KOPT-K1 (cell line): ENCODE measurements at regions not wholly inside any gene's neighbourhood (a gene's known extent, or its start where the extent isn't known, plus 50 kb on each side); places are given as distances from the start of the nearest gene placed in this dataset.

ENCODE experiments used
- H3K27ac ChIP-seq: fragments of 200-600 bp; sonication (generic); 2 replicates; pipeline ENCODE4 v1.5.1; 2016; ENCODE audit warnings: antibody characterized with exemption, mild to moderate bottlenecking, low read depth, low read length; ENCODE audit not compliant: poor library complexity, severe bottlenecking
- H3K36me3 ChIP-seq: fragments of 200-600 bp; sonication (generic); 2 replicates; pipeline ENCODE4 v1.5.1; 2017; ENCODE audit warnings: antibody characterized with exemption, mild to moderate bottlenecking, low read length, moderate library complexity; ENCODE audit not compliant: insufficient read depth
- H3K9me3 ChIP-seq: fragments of 200-600 bp; sonication (generic); 2 replicates; pipeline ENCODE4 v1.5.1; 2017; ENCODE audit warnings: antibody characterized with exemption, low read length, mild to moderate bottlenecking; ENCODE audit not compliant: insufficient read depth, poor library complexity, severe bottlenecking

GRCh38 chr11:135075740-135076139 lies 663.7 kb upstream of the B3GAT1 start:
- Histone ChIP-seq H3K9me3 (peaks cover 11% of the 10 kb centered on the region), H3K36me3 (no peaks in the 10 kb centered on the region), H3K27ac (no peak overlapping the region)

GRCh38 chr11:135074397-135074998 lies 662.5 kb upstream of the B3GAT1 start:
- H3K36me3 ChIP-seq = no peaks in the 10 kb centered on the region

GRCh38 chr11:135073870-135074269 lies 661.8 kb upstream of the B3GAT1 start:
- Histone ChIP-seq H3K9me3 (peaks cover 11% of the 10 kb centered on the region), H3K36me3 (no peaks in the 10 kb centered on the region), H3K27ac (no peak overlapping the region)

More at GRCh38 chr11:135074397-135074998, 662.5 kb upstream of the B3GAT1 start:
- H3K9me3 ChIP-seq = peaks cover 11% of the 10 kb centered on the region
- H3K27ac ChIP-seq = no peak overlapping the region

GRCh38 chr11:135073381-135073780 lies 661.3 kb upstream of the B3GAT1 start:
- Histone ChIP-seq H3K36me3 (no peaks in the 10 kb centered on the region), H3K27ac (no peak overlapping the region), H3K9me3 (peaks cover 11% of the 10 kb centered on the region)

- Histone ChIP-seq H3K27ac (no peak overlapping the region), H3K36me3 (no peaks in the 10 kb centered on the region), H3K9me3 (no peaks in the 10 kb centered on the region)
Observed at GRCh38 chr11:135069890-135070289, 657.8 kb upstream of the B3GAT1 start.

- Histone ChIP-seq H3K9me3 (no peaks in the 10 kb centered on the region), H3K36me3 (no peaks in the 10 kb centered on the region), H3K27ac (no peak overlapping the region)
Observed at GRCh38 chr11:135069063-135069462, 657.0 kb upstream of the B3GAT1 start.

- H3K36me3 ChIP-seq = no peaks in the 10 kb centered on the region
- H3K27ac ChIP-seq = no peak overlapping the region
- H3K9me3 ChIP-seq = peaks cover 3% of the 10 kb centered on the region
Observed at GRCh38 chr11:135062994-135063393, 651.0 kb upstream of the B3GAT1 start.

- Histone ChIP-seq H3K9me3 (peaks cover 3% of the 10 kb centered on the region), H3K27ac (no peak overlapping the region), H3K36me3 (no peaks in the 10 kb centered on the region)
Observed at GRCh38 chr11:135061166-135061565, 649.1 kb upstream of the B3GAT1 start.

- Histone ChIP-seq H3K27ac (no peak overlapping the region), H3K9me3 (no peaks in the 10 kb centered on the region), H3K36me3 (no peaks in the 10 kb centered on the region)
Observed at GRCh38 chr11:135046986-135047385, 634.9 kb upstream of the B3GAT1 start.

- H3K27ac ChIP-seq = no peak overlapping the region
- no peaks in the 10 kb centered on the region for H3K9me3 ChIP-seq
- no peaks in the 10 kb centered on the region for H3K36me3 ChIP-seq
Observed at GRCh38 chr11:135046556-135046955, 634.5 kb upstream of the B3GAT1 start.

- Histone ChIP-seq H3K27ac (no peak overlapping the region), H3K9me3 (no peaks in the 10 kb centered on the region), H3K36me3 (no peaks in the 10 kb centered on the region)
Observed at GRCh38 chr11:135043434-135043833, 631.4 kb upstream of the B3GAT1 start.

- H3K36me3 ChIP-seq = no peaks in the 10 kb centered on the region
- H3K27ac ChIP-seq = no peak overlapping the region
- H3K9me3 ChIP-seq = no peaks in the 10 kb centered on the region
Observed at GRCh38 chr11:135037828-135038227, 625.8 kb upstream of the B3GAT1 start.

GRCh38 chr11:135036488-135037297 lies 624.7 kb upstream of the B3GAT1 start:
- Histone ChIP-seq H3K36me3 (no peaks in the 10 kb centered on the region), H3K9me3 (no peaks in the 10 kb centered on the region), H3K27ac (no peak overlapping the region)

GRCh38 chr11:135035282-135035681 lies 623.2 kb upstream of the B3GAT1 start:
- Histone ChIP-seq H3K27ac (no peak overlapping the region), H3K9me3 (no peaks in the 10 kb centered on the region), H3K36me3 (no peaks in the 10 kb centered on the region)

- no peak overlapping the region for H3K27ac ChIP-seq
- no peaks in the 10 kb centered on the region for H3K36me3 ChIP-seq
- no peaks in the 10 kb centered on the region for H3K9me3 ChIP-seq
Observed at GRCh38 chr11:135033540-135033939, 621.5 kb upstream of the B3GAT1 start.
